DMS114 treated with DMSO at 0.1 percent for 48 hours (cell line): ENCODE measurements at regions not wholly inside any gene's neighbourhood (a gene's known extent, or its start where the extent isn't known, plus 50 kb on each side); places are given as distances from the start of the nearest gene placed in this dataset.
"Not testable (repeated sequence)": the region's sequence is repeated elsewhere in the genome, so short reads cannot be mapped to it uniquely, and the experiment has no call there.

ENCODE experiments used
- DNase-seq: peaks from one replicate; lab custom pipeline; 2025; ENCODE audit not compliant: unreplicated experiment; lab: John Stamatoyannopoulos, UW

GRCh38 chr15:54850101-54850500, 346.6 kb downstream of the RSL24D1 start:
- no peak for DNase-seq

GRCh38 chr15:54843006-54843405, 353.7 kb downstream of the RSL24D1 start:
- no peak for DNase-seq

GRCh38 chr15:54841701-54842305, 354.9 kb downstream of the RSL24D1 start:
- DNase-seq = no peak

GRCh38 chr15:54840621-54841398, 355.9 kb downstream of the RSL24D1 start:
- no peak for DNase-seq

GRCh38 chr15:54839379-54839778, 357.4 kb downstream of the RSL24D1 start:
- DNase-seq = no peak

GRCh38 chr15:54836052-54836795, 360.5 kb downstream of the RSL24D1 start:
- no peak for DNase-seq

- DNase-seq = no peak
These were observed 366.9 kb downstream of the RSL24D1 start for GRCh38 chr15:54829821-54830220.

- DNase-seq = no peak
These were observed 375.9 kb downstream of the RSL24D1 start for GRCh38 chr15:54820811-54821210.

- no peak for DNase-seq
These were observed 376.6 kb downstream of the RSL24D1 start for GRCh38 chr15:54820098-54820497.

- no peak for DNase-seq
These were observed 380.3 kb downstream of the RSL24D1 start for GRCh38 chr15:54816401-54816800.

GRCh38 chr15:54815556-54815955, 381.2 kb downstream of the RSL24D1 start:
- DNase-seq = no peak

- DNase-seq = no peak
These were observed 384.4 kb downstream of the RSL24D1 start for GRCh38 chr15:54812383-54812782.

GRCh38 chr15:54810496-54810895, 386.2 kb downstream of the RSL24D1 start:
- no peak for DNase-seq

- no peak for DNase-seq
These were observed 386.7 kb downstream of the RSL24D1 start for GRCh38 chr15:54810031-54810430.

- DNase-seq = no peak
These were observed 388.4 kb downstream of the RSL24D1 start for GRCh38 chr15:54808321-54808720.

GRCh38 chr15:54803987-54804386, 392.8 kb downstream of the RSL24D1 start:
- no peak for DNase-seq

GRCh38 chr15:54803134-54803808, 393.5 kb downstream of the RSL24D1 start:
- no peak for DNase-seq

- no peak for DNase-seq
These were observed 404.2 kb downstream of the RSL24D1 start for GRCh38 chr15:54792526-54792925.

- DNase-seq = no peak
These were observed 406.0 kb downstream of the RSL24D1 start for GRCh38 chr15:54790693-54791092.

- DNase-seq = no peak
These were observed 407.4 kb downstream of the RSL24D1 start for GRCh38 chr15:54789376-54789775.

- not testable (repeated sequence) for DNase-seq
These were observed 415.5 kb downstream of the RSL24D1 start for GRCh38 chr15:54781220-54781619.
